ENCODE measurements at regions not wholly inside any gene's neighbourhood (a gene's known extent, or its start where the extent isn't known, plus 50 kb on each side); places are given as distances from the start of the nearest gene placed in this dataset.

DNA sequence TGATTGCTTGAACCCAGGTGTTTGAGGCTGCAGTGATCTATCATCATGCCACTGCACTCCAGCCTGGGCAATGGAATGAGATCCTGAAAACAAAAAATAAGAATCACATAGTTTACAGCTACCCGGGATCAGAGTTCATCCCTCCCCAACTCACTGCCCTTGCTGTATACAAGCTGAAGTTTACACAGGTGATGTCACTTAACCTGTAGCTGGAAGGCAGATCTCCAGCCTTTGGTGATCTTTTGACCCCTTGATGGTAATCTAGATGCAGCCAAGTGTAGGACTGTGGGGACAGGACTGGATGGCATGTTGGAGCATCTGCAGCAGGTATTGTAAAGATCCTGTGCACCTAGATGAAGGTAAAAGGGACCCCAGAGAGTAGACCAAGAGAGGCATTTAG lies 66.7 kb upstream of the SLC14A2 start:
- TF ChIP-seq TCF12 (IDR thresholded peaks at IDR 0.05; ENCODE audit: low read depth), result no peak
- TF ChIP-seq EP300 (IDR thresholded peaks at IDR 0.05; ENCODE audit: borderline replicate concordance), result no peak
- TF ChIP-seq FOXM1 (IDR thresholded peaks at IDR 0.05; ENCODE audit: borderline replicate concordance, low read depth), result no peak
- TF ChIP-seq, protein P1, sequence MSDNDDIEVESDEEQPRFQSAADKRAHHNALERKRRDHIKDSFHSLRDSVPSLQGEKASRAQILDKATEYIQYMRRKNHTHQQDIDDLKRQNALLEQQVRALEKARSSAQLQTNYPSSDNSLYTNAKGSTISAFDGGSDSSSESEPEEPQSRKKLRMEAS (IDR thresholded peaks at IDR 0.05), result no peak
- TF ChIP-seq RAD21 (IDR thresholded peaks at IDR 0.05; ENCODE audit: low read depth), result no peak
